GM18526 (cell line): ENCODE measurements at regions not wholly inside any gene's neighbourhood (a gene's known extent, or its start where the extent isn't known, plus 50 kb on each side); places are given as distances from the start of the nearest gene placed in this dataset.

Source experiments
- POLR2A ChIP-seq: IDR thresholded peaks from 3 replicates; pipeline ENCODE4 v1.6.1; 2011; ENCODE audit not compliant: insufficient read length; ENCODE audit errors: extremely low read depth

DNA sequence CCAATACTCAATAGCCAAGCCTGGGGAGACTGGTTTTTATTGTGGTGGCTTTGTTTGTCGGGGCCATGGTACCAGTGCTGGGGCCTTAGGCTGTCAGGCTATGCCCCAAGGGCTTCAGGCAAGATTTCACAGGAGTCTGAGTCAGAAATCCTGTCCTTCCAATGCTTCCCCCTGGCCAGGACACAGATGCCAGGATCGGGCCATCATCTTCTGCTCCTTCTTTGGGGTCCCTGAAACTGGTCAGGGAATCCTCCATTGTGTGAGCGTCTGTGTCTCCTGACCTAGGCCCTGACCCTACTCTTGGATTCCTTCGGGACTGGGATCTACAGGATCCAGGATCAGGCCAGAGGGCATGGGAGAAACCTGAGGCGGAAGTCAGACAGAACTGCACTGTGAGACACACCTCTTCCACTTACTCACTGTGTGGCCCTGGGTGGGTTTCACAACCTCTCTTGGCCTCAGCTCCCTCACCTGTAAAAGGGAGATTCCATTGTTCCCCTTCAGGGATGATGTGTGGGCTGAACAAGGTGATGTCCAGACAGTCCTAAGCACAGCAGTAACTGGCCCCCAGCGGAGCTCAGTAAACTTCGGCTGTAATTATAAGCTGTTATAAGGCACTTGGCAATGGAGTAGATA lies 292.7 kb downstream of the UACA start:
- TF ChIP-seq POLR2A, result no peak

GRCh38 chr15:70469651-70470555 lies 293.5 kb downstream of the UACA start:
- no peak for TF ChIP-seq POLR2A

- TF ChIP-seq POLR2A, result no peak
Observed at GRCh38 chr15:70469182-70469581, 294.2 kb downstream of the UACA start.

- TF ChIP-seq POLR2A, result no peak
Observed at GRCh38 chr15:70466895-70467529, 296.3 kb downstream of the UACA start.

- TF ChIP-seq POLR2A, result no peak
Observed at GRCh38 chr15:70466305-70466704, 297.1 kb downstream of the UACA start.

- TF ChIP-seq POLR2A, result no peak
Observed at GRCh38 chr15:70465812-70466211, 297.5 kb downstream of the UACA start.

- no peak for TF ChIP-seq POLR2A
Observed at GRCh38 chr15:70463453-70463834, 299.9 kb downstream of the UACA start.

- no peak for TF ChIP-seq POLR2A
Observed at GRCh38 chr15:70461992-70462391, 301.4 kb downstream of the UACA start.

DNA sequence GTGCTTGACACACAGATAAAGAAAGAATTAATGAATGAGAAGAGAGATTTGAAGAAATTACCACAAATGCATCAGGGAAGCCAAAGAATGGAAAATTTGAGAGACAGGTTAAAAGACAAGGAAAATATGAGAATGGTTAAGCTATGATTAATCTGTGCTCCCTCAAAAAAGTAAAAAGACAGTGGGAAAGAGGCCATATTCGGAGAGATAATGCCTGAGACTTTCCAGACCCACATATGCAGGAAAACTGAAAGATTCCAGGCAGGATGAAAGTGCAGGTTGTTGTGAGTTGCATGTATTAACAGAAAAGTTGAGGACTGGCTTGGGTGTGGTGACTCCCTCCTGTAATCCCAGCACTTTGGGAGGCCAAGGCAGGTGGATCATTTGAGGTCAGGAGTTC lies 302.3 kb downstream of the UACA start:
- no peak for TF ChIP-seq POLR2A

- no peak for TF ChIP-seq POLR2A
Observed at GRCh38 chr15:70459312-70459711, 304.0 kb downstream of the UACA start.

GRCh38 chr15:70453766-70454165 lies 309.6 kb downstream of the UACA start:
- TF ChIP-seq POLR2A, result no peak

GRCh38 chr15:70453238-70453637 lies 310.1 kb downstream of the UACA start:
- TF ChIP-seq POLR2A, result no peak

- TF ChIP-seq POLR2A, result no peak
Observed at GRCh38 chr15:70451821-70452653, 311.3 kb downstream of the UACA start.

- TF ChIP-seq POLR2A, result no peak
Observed at GRCh38 chr15:70450142-70450443, 313.3 kb downstream of the UACA start.

GRCh38 chr15:70449311-70450141 lies 313.8 kb downstream of the UACA start:
- no peak for TF ChIP-seq POLR2A
